Fibroblast of the aortic adventitia (primary cell): ENCODE measurements at regions not wholly inside any gene's neighbourhood (a gene's known extent, or its start where the extent isn't known, plus 50 kb on each side); places are given as distances from the start of the nearest gene placed in this dataset.

Source experiments
- DNase-seq: peaks from one replicate; pipeline ENCODE4 v3.0.0-alpha.2; 2010; ENCODE audit warnings: low read depth
- H3K4me3 ChIP-seq: 2 replicates; pipeline ENCODE4 v1.5.1; 2011; ENCODE audit warnings: low read depth, mild to moderate bottlenecking, control low read depth, low read length, moderate library complexity
- TF ChIP-seq, protein P1 (sequence below): IDR thresholded peaks from 2 replicates; pipeline ENCODE4 v1.5.1; 2011; ENCODE audit warnings: mild to moderate bottlenecking, low read length, control low read depth, inconsistent platforms; ENCODE audit not compliant: insufficient read depth

DNA sequence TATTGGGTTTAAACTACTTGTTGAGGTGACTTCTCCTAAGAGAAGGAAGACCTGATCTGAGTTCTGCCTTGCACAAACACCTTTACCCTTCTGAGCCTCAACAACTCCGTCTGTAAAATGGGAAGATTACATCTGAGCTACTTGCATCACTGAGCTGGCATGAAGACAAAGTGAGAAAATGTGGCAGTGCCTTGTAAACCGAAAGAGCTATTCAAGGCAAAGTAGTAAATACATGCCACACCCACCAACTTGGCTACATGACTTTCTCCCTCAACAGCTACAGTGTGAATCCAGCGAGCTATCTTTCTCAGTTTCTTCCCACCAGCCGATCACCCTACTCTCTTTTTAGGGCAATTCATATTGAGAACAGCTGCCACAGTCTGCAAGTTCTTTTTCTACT, 148.3 kb downstream of the FOXB1 start:
- DNase-seq = no peak
- no peak overlapping the region for H3K4me3 ChIP-seq
- TF ChIP-seq, protein P1, sequence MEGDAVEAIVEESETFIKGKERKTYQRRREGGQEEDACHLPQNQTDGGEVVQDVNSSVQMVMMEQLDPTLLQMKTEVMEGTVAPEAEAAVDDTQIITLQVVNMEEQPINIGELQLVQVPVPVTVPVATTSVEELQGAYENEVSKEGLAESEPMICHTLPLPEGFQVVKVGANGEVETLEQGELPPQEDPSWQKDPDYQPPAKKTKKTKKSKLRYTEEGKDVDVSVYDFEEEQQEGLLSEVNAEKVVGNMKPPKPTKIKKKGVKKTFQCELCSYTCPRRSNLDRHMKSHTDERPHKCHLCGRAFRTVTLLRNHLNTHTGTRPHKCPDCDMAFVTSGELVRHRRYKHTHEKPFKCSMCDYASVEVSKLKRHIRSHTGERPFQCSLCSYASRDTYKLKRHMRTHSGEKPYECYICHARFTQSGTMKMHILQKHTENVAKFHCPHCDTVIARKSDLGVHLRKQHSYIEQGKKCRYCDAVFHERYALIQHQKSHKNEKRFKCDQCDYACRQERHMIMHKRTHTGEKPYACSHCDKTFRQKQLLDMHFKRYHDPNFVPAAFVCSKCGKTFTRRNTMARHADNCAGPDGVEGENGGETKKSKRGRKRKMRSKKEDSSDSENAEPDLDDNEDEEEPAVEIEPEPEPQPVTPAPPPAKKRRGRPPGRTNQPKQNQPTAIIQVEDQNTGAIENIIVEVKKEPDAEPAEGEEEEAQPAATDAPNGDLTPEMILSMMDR = no peak

GRCh38 chr15:60154764-60155325, 150.7 kb downstream of the FOXB1 start:
- TF ChIP-seq, protein P1 = no peak
- no peak overlapping the region for H3K4me3 ChIP-seq
- no peak for DNase-seq

- H3K4me3 ChIP-seq = no peak overlapping the region
- DNase-seq = peak; percentile 54
- TF ChIP-seq, protein P1 = no peak
These were observed 151.6 kb downstream of the FOXB1 start for GRCh38 chr15:60155661-60156060.

- no peak overlapping the region for H3K4me3 ChIP-seq
- no peak for DNase-seq
- TF ChIP-seq, protein P1 = no peak
These were observed 156.8 kb downstream of the FOXB1 start for GRCh38 chr15:60160909-60161308.

DNA sequence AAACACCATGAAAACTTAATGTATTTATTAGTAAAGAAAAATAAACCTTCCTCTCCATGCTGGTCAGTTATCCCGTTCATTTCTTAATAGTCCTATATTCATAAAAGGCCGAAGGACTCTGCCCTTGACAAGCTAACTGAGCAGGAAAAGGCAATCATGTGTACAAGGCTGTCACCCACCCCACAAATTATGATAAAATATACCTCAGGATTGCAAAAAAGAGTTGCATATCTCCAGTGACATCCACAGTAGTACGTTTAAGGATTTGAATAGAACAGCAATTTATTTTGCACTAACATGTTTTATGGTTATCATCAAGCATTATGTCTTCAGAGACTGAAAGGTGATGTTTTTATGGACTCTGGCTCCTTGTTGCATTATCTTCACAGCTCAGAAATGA, 157.6 kb downstream of the FOXB1 start:
- DNase-seq = no peak
- H3K4me3 ChIP-seq = no peak overlapping the region
- TF ChIP-seq, protein P1 = no peak

GRCh38 chr15:60162251-60162967, 158.3 kb downstream of the FOXB1 start:
- no peak for DNase-seq
- TF ChIP-seq, protein P1 = no peak
- no peak overlapping the region for H3K4me3 ChIP-seq

GRCh38 chr15:60162968-60163355, 158.9 kb downstream of the FOXB1 start:
- TF ChIP-seq, protein P1 = no peak
- H3K4me3 ChIP-seq = no peak overlapping the region
- no peak for DNase-seq
